Spleen (tissue), 7 donors: ENCODE measurements at regions not wholly inside any gene's neighbourhood (a gene's known extent, or its start where the extent isn't known, plus 50 kb on each side); places are given as distances from the start of the nearest gene placed in this dataset.

Experiments used
- POLR2A ChIP-seq, 3 donors: fragments of 450-650 bp; IDR thresholded peaks; one replicate each; pipeline ENCODE4 v1.5.1; 2017; ENCODE audit warnings: antibody characterized with exemption in 3 of 3, mild to moderate bottlenecking in 1 of 3
- TF ChIP-seq, protein P1 (sequence below), 11 experiments: fragments of 200-600 bp in 7 of 11; fragments of 450-650 bp in 4 of 11; sonication (generic) in 4 of 11; IDR thresholded peaks in 8 of 11; conservative IDR thresholded peaks in 3 of 11; 1 replicate in 7 of 11; 2 replicates in 4 of 11; pipeline versions ENCODE4 v1.4.0 to v1.8.0; 2016 to 2021; ENCODE audit warnings: antibody characterized with exemption in 11 of 11, inconsistent platforms in 4 of 11, mild to moderate bottlenecking in 1 of 11
- donor health status: DM: no; HTN: no; CAD: no; lungs with moderate emphysema.
- donor health status: DM: no; HTN: no; CAD: no.
- donor health status: DM: no; HTN: no; CAD: no.

DNA sequence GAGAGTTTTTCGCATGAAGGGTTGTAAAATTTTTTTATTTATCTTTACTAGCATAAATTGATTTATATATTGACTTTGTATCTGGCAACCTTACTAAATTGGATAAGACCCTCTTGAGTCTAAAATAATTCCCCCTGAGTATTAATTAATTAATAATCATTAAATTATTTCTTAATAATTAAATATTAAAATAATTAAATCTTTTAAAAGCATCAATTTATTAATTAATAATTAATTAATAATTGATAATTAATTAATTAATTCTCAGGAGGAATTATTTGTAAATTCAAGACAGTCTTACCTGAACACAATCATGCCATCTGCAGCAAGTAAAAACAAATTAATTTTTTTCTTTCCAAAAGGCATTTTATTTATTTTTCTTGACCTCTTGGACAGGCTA, 370.4 kb upstream of the PTPRD start:
- TF ChIP-seq, protein P1, sequence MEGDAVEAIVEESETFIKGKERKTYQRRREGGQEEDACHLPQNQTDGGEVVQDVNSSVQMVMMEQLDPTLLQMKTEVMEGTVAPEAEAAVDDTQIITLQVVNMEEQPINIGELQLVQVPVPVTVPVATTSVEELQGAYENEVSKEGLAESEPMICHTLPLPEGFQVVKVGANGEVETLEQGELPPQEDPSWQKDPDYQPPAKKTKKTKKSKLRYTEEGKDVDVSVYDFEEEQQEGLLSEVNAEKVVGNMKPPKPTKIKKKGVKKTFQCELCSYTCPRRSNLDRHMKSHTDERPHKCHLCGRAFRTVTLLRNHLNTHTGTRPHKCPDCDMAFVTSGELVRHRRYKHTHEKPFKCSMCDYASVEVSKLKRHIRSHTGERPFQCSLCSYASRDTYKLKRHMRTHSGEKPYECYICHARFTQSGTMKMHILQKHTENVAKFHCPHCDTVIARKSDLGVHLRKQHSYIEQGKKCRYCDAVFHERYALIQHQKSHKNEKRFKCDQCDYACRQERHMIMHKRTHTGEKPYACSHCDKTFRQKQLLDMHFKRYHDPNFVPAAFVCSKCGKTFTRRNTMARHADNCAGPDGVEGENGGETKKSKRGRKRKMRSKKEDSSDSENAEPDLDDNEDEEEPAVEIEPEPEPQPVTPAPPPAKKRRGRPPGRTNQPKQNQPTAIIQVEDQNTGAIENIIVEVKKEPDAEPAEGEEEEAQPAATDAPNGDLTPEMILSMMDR (IDR thresholded peaks at IDR 0.05 in 8 of 11, conservative IDR thresholded peaks at IDR 0.05 in 3 of 11): no peak
- no peak for TF ChIP-seq POLR2A (IDR thresholded peaks at IDR 0.05)
